Immature natural killer cell (primary cell): ENCODE measurements at regions not wholly inside any gene's neighbourhood (a gene's known extent, or its start where the extent isn't known, plus 50 kb on each side); places are given as distances from the start of the nearest gene placed in this dataset.
"Not testable (repeated sequence)": the region's sequence is repeated elsewhere in the genome, so short reads cannot be mapped to it uniquely, and the experiment has no call there.

Experiments
- DNase-seq, 3 donors: peaks; one replicate each; pipeline ENCODE4 v3.0.0; 2022; ENCODE audit warnings: mixed read lengths in 1 of 3
- H3K27ac Mint-ChIP-seq, 6 donors: one replicate each; pipeline ENCODE4 v1.8.0; 2020; ENCODE audit warnings: mixed read lengths in 6 of 6, mild to moderate bottlenecking in 5 of 6, inconsistent platforms in 4 of 6, moderate library complexity in 3 of 6
- H3K27me3 Mint-ChIP-seq, 3 donors: one replicate each; pipeline ENCODE4 v1.8.0; 2020 to 2021; ENCODE audit warnings: low read depth in 3 of 3, mild to moderate bottlenecking in 3 of 3, mixed read lengths in 3 of 3, moderate library complexity in 3 of 3, inconsistent platforms in 1 of 3
- H3K36me3 Mint-ChIP-seq, 3 donors: one replicate each; pipeline ENCODE4 v1.8.0; 2020; ENCODE audit warnings: mixed read lengths in 3 of 3, inconsistent platforms in 2 of 3, mild to moderate bottlenecking in 2 of 3
- H3K4me1 Mint-ChIP-seq, 2 donors: one replicate each; pipeline ENCODE4 v1.8.0; 2020; ENCODE audit warnings: inconsistent platforms in 2 of 2, mild to moderate bottlenecking in 2 of 2, mixed read lengths in 2 of 2, moderate library complexity in 1 of 2
- H3K4me3 Mint-ChIP-seq, 5 donors: one replicate each; pipeline ENCODE4 v1.8.0; 2020; ENCODE audit warnings: mild to moderate bottlenecking in 5 of 5, mixed read lengths in 5 of 5, inconsistent platforms in 3 of 5, moderate library complexity in 3 of 5
- H3K9me3 Mint-ChIP-seq, 6 donors: one replicate each; pipeline ENCODE4 v1.8.0; 2020; ENCODE audit warnings: mild to moderate bottlenecking in 6 of 6, mixed read lengths in 6 of 6, inconsistent platforms in 4 of 6, moderate library complexity in 3 of 6

DNA sequence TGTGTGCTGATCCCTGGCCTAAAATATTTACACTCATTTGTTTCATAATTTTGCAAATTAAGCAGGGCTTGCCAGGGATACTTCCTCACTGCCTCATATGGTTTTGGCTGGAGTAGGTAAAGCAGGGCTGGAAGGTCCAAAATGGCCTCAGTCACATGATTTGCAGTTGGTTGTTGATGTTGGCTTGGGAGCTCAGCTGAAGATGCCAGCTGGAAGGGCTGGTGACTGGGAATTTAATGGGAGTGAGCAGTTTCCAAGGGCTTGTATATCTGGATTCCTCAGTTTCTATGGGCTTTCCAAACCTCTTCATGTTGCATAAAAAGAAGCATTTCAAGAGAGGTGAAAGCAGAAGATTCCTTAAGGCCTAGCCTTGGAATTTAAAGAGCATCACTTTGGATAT is 729.3 kb downstream of the CDH18 start:
- H3K27ac Mint-ChIP-seq: no peak overlapping the region
- peaks cover 9 to 48% (median 26%) of the 10 kb centered on the region in 6 donors for H3K9me3 Mint-ChIP-seq
- H3K27me3 Mint-ChIP-seq: peaks cover 0 to 2% (median 0%) of the 10 kb centered on the region in 3 donors
- DNase-seq: no peak
- H3K36me3 Mint-ChIP-seq: peaks cover 0 to 6% (median 0%) of the 10 kb centered on the region in 3 donors
- H3K4me1 Mint-ChIP-seq: no peaks in the 10 kb centered on the region
- H3K4me3 Mint-ChIP-seq: no peak overlapping the region

DNA sequence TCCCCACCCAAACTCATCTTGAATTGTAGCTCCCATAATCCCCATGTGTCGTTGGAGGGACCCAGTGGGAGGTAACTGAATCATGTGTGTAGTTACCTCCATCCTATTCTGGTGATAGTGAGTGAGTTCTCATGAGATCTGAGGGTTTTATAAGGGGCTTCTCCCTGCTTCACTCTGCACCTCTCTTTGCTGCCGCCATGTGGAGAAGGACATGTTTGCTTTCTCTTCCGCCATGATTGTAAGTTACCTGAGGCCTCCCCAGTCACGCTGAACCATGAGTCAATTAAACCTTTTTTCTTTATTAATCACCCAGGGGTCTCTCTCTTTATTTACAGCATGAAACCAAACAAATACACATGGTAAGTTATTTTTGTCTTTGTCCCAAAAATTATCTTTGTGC is 726.1 kb downstream of the CDH18 start:
- H3K27me3 Mint-ChIP-seq: peaks cover 0 to 2% (median 0%) of the 10 kb centered on the region in 3 donors
- no peaks in the 10 kb centered on the region for H3K4me1 Mint-ChIP-seq
- H3K36me3 Mint-ChIP-seq: peaks cover 0 to 6% (median 0%) of the 10 kb centered on the region in 3 donors
- no peak for DNase-seq
- no peak overlapping the region for H3K27ac Mint-ChIP-seq
- no peak overlapping the region for H3K4me3 Mint-ChIP-seq
- peaks cover 8 to 61% (median 27%) of the 10 kb centered on the region in 6 donors for H3K9me3 Mint-ChIP-seq

DNA sequence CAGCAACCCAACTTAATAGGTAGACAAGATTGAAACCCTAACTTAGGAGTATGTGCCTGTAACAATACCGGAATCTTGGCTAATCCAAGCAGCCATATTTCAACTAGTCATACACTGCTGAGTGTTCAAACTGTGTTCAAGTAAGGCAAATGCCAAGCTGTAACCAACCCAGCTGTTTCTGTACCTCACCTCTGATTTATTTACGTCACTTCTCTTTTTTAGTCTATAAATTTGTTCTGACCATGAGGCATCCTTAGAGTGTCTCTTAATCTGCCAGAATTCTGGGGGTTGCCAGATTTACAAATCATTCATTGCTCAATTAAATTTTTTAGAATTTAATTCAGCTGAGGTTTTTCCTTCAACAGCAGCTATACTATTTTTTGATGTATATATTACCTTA is 723.2 kb downstream of the CDH18 start:
- Mint-ChIP-seq H3K4me1 (no peaks in the 10 kb centered on the region), H3K36me3 (no peaks in the 10 kb centered on the region), H3K9me3 (peaks cover 14 to 66% (median 33%) of the 10 kb centered on the region in 6 donors), H3K27ac (no peak overlapping the region), H3K4me3 (no peak overlapping the region), H3K27me3 (peaks cover 0 to 4% (median 0%) of the 10 kb centered on the region in 3 donors)
- no peak for DNase-seq

DNA sequence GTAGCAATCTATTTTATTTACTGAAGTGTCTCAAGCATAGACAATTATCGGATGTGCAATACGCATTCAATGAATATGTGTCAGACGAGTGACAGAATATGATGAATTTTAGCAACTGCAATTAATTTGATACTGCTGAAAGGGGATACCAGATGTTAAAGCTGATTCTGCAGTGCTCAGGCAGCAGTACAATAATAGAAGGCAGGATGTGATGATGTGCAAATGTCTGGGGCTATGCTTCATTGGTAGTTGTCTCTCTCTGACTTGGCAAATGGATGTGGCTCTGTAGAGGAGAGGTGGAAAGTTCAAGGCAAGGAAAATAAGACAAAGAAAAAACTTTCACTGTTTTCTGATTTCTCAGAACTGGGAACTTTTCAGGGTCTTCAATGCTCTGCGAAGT is 721.2 kb downstream of the CDH18 start:
- H3K9me3 Mint-ChIP-seq: peaks cover 11 to 72% (median 34%) of the 10 kb centered on the region in 6 donors
- no peak for DNase-seq

DNA sequence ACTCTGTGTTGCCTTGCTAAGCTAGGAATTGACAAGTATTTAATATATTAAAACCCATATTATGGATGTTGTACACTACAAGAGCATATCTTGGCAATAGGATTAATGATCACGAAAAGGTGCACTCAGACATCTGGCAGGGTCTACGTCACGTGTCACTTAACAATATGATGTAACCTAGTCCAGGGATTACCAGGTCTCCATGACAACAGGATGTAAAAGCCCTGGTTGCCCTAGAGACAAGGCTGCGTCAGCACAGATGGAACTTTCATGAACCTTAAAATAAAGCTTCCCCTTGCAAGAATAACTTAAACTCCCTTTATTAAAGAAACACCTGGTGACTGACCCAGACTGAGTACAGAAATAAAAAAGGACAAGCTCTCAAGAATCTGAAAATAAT is 717.8 kb downstream of the CDH18 start:
- peaks cover 12 to 67% (median 28%) of the 10 kb centered on the region in 6 donors for H3K9me3 Mint-ChIP-seq
- H3K27ac Mint-ChIP-seq: no peak overlapping the region
- no peak for DNase-seq
- peaks cover 0 to 6% (median 0%) of the 10 kb centered on the region in 3 donors for H3K27me3 Mint-ChIP-seq
- no peak overlapping the region for H3K4me3 Mint-ChIP-seq
- no peaks in the 10 kb centered on the region for H3K36me3 Mint-ChIP-seq
- H3K4me1 Mint-ChIP-seq: no peaks in the 10 kb centered on the region

More for the DNA sequence above, 721.2 kb downstream of the CDH18 start:
- no peak overlapping the region for H3K4me3 Mint-ChIP-seq
- no peak overlapping the region for H3K27ac Mint-ChIP-seq
- H3K36me3 Mint-ChIP-seq: no peaks in the 10 kb centered on the region
- H3K4me1 Mint-ChIP-seq: no peaks in the 10 kb centered on the region
- H3K27me3 Mint-ChIP-seq: peaks cover 0 to 6% (median 0%) of the 10 kb centered on the region in 3 donors

DNA sequence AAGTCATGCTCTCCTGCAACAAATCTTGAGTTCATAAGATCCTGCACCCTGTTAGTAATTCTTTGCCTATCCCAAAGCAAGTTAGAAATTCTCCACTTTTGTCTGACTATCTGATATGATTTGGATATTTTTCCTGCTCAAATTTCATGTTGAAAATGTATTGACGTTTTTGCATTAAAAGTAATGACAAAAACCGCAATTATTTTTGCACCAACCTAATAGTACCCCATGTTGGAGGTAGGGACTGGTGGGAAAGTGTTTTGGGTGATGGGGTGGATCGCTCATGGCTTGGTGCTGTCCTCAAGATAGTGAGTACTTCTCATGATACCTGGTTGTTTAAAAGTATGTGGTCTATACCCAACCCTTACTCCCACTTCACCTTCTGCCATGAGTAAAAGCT is 713.4 kb downstream of the CDH18 start:
- Mint-ChIP-seq H3K4me3 (no peak overlapping the region), H3K36me3 (peaks cover 0 to 7% (median 0%) of the 10 kb centered on the region in 3 donors), H3K4me1 (no peaks in the 10 kb centered on the region), H3K27ac (no peak overlapping the region), H3K9me3 (peaks cover 8 to 65% (median 30%) of the 10 kb centered on the region in 6 donors), H3K27me3 (peaks cover 0 to 5% (median 0%) of the 10 kb centered on the region in 3 donors)
- no peak for DNase-seq

DNA sequence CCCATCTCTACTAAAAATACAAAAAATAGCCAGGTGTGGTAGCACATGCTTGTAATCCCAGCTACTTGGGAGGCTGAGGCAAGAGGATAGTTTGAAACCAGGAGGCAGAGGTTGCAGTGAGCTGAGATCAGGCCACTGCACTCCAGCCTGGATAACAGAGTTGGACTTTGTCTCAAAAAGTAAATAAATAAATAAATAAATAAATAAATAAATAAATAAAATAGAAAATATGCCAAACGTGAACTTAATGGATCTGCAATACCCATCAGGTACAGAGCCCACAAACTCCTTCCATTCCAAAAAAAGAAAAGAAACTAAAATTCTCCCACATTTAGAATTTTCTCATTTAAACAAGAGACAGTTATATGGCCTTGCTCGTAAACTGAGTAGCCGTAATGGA is 702.7 kb downstream of the CDH18 start:
- Mint-ChIP-seq H3K9me3 (peaks cover 19 to 65% (median 38%) of the 10 kb centered on the region in 6 donors), H3K27ac (no peak overlapping the region), H3K4me3 (no peak overlapping the region), H3K36me3 (peaks cover 0 to 4% (median 0%) of the 10 kb centered on the region in 3 donors), H3K27me3 (peaks cover 0 to 2% (median 0%) of the 10 kb centered on the region in 3 donors), H3K4me1 (no peaks in the 10 kb centered on the region)
- DNase-seq: no peak

DNA sequence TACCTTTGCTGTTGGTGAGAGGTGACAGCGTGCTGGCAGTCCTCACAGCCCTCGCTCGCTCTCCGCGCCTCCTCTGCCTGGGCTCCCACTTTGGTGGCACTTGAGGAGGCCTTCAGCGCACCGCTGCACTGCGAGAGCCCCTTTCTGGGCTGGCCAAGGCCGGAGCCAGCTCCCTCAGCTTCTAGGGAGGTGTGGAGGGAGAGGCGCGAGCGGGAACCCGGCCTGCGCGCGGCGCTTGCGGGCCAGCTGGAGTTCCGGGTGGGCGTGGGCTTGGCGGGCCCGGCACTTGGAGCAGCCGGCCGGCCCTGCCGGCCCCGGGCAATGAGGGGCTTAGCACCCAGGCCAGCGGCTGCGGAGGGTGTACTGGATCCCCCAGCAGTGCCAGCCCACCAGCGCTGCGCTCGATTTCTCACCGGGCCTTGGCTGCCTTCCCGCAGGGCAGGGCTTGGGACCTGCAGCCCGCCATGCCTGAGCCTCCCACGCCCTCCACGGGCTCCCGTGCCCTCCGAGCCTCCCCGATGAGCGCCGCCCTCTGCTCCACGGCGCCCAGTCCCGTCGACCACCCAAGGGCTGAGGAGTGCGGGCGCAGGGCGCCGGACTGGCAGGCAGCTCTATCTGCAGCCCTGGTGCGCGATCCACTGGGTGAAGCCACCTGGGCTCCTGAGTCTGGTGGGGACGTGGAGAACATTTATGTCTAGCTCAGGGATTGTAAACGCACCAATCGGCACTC is 700.3 kb downstream of the CDH18 start:
- H3K36me3 Mint-ChIP-seq, H3K4me3 Mint-ChIP-seq, H3K4me1 Mint-ChIP-seq, H3K27me3 Mint-ChIP-seq, DNase-seq, H3K27ac Mint-ChIP-seq: not testable (repeated sequence)
- peaks cover 12 to 62% (median 36%) of the 10 kb centered on the region in 6 donors for H3K9me3 Mint-ChIP-seq

DNA sequence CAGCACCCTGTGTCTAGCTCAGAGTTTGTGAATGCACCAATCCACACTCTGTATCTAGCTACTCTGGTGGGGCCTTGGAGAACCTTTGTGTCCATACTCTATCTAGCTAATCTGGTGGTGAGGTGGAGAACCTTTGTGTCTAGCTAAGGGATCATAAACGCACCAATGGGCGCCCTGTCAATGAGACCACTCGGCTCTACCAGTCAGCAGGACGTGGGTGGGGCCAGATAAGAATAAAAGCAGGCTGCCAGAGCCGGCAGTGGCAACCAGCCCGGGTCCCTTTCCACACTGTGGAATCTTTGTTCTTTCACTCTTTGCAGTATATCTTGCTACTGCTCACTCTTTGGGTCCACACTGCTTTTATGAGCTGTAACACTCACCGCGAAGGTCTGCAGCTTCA is 699.7 kb downstream of the CDH18 start:
- H3K36me3 Mint-ChIP-seq, H3K27ac Mint-ChIP-seq, H3K27me3 Mint-ChIP-seq, DNase-seq, H3K4me3 Mint-ChIP-seq, H3K4me1 Mint-ChIP-seq: not testable (repeated sequence)
- H3K9me3 Mint-ChIP-seq: peaks cover 12 to 61% (median 32%) of the 10 kb centered on the region in 6 donors

DNA sequence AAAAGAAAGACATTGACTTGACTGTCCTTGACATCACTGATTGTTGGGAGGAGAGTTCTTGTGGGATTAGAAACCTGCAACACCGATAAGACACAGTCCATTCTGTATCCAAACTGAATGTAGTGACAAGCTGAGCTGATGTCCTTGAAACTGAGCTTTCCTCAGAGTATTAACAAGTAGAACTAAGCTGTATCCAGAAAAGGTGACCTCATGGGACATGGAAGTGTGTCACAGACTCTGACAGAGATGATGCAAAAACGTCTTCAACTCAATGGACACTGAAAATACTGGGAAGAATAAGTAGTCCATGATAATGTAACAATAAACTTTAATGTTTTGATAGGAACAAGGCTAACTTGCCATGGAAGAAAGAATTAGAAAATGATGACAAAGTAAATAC is 690.1 kb downstream of the CDH18 start:
- no peak for DNase-seq
- no peaks in the 10 kb centered on the region for H3K4me1 Mint-ChIP-seq
- no peak overlapping the region for H3K4me3 Mint-ChIP-seq
- no peaks in the 10 kb centered on the region for H3K27me3 Mint-ChIP-seq
- no peak overlapping the region for H3K27ac Mint-ChIP-seq
- peaks cover 0 to 59% (median 19%) of the 10 kb centered on the region in 6 donors for H3K9me3 Mint-ChIP-seq
- no peaks in the 10 kb centered on the region for H3K36me3 Mint-ChIP-seq

DNA sequence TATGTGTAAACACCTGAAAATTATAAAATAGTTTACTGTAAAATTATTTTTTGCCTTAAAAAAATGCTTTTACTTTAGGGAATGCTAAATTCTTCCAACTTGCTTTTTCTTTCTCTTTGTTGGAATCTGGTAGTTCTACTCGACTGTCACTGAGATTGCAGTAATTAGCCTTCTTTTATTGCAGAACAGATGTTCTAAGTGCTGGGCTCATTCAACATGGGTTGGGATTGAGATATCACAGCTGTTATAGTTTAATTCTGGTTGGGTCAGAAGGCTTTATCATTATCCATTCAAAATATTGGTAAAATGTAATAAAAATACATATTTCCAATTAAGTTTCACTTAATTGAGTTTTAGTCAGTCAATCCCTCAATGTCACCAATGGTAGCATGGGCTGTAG is 686.7 kb downstream of the CDH18 start:
- no peaks in the 10 kb centered on the region for H3K27me3 Mint-ChIP-seq
- no peaks in the 10 kb centered on the region for H3K4me1 Mint-ChIP-seq
- no peak for DNase-seq
- H3K27ac Mint-ChIP-seq: no peak overlapping the region
- no peaks in the 10 kb centered on the region for H3K36me3 Mint-ChIP-seq
- H3K9me3 Mint-ChIP-seq: peaks cover 12 to 49% (median 17%) of the 10 kb centered on the region in 6 donors
- H3K4me3 Mint-ChIP-seq: no peak overlapping the region

DNA sequence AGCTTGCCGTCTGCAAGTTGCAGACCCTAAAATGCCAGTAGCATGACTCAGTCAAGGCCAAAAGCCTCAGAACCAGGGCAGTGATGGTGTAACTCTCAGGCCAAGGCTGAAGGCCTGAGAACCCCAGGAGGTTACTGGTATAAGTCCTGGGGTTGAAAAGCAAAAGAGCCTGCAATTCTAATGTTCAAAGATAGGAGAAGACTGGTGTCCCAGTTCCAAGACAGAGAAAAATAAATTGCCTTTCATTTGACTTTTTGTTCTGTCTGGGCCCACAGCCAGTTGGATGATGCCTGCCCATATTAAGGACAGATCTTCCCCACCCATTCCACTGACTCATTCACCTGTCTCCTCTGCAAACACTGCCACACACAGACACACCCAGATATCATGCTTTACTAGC is 673.2 kb downstream of the CDH18 start:
- Mint-ChIP-seq H3K4me1 (no peaks in the 10 kb centered on the region), H3K9me3 (peaks cover 20 to 71% (median 47%) of the 10 kb centered on the region in 6 donors), H3K27ac (no peak overlapping the region), H3K4me3 (no peak overlapping the region), H3K27me3 (no peaks in the 10 kb centered on the region), H3K36me3 (peaks cover 0 to 5% (median 0%) of the 10 kb centered on the region in 3 donors)
- DNase-seq: no peak

DNA sequence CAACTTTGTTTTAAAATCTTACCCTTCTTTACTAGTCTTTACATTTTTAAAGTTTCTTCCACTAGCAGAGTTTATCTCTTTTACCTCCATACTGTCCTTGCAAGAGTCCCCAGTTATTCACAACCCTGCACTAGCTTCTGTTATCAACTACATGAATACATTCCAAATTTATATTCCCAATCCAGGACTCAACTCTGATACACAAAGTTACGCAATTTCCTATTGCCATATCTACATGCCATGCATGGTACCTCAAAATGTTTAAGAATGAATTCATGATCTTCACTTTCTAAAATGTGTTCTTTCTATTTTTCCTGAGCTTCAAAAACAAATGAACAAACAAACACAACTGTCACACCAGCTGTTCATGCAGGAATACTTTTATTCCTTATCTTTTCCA is 668.7 kb downstream of the CDH18 start:
- no peak for DNase-seq
- Mint-ChIP-seq H3K4me3 (no peak overlapping the region), H3K27ac (no peak overlapping the region), H3K36me3 (no peaks in the 10 kb centered on the region), H3K27me3 (no peaks in the 10 kb centered on the region), H3K9me3 (peaks cover 16 to 70% (median 37%) of the 10 kb centered on the region in 6 donors), H3K4me1 (no peaks in the 10 kb centered on the region)

DNA sequence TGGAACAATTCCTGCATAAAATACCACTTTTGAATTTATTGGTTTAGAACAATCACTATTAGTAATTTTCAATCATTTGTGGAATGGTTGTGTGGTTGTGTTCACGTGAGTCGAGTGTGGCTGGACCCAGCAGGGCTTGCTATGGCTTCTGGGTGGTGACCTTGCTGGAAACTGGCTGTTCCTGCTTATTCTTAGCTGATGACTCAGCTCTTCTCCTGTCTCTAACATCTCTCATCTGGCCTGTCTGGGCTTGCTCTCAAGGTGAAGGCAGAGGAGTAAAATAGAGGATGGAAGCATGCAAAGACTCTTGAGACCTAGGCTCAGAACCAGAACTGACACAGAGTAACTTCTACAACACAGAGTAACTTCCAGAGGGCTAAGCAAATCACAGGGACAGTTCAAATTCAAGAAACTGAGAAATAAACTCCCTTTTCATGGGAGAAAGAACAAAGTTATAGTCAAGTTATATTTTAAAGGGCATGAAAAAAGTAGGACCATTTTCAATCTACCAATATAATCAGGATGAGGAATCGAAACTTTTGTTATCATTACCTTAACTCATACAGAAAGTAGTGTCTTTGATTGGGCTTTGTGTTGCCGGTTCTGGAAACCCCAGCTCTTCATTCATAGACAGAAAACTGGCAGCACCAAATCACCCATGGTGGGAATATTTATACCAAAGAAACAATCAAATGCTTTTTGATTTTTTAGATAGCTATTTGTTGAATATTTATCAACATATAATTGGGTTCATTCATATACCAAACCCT is 665.1 kb downstream of the CDH18 start:
- H3K9me3 Mint-ChIP-seq: peaks cover 12 to 57% (median 24%) of the 10 kb centered on the region in 6 donors
- no peaks in the 10 kb centered on the region for H3K4me1 Mint-ChIP-seq
- no peak for DNase-seq
- no peak overlapping the region for H3K4me3 Mint-ChIP-seq
- no peaks in the 10 kb centered on the region for H3K27me3 Mint-ChIP-seq
- no peaks in the 10 kb centered on the region for H3K36me3 Mint-ChIP-seq
- H3K27ac Mint-ChIP-seq: no peak overlapping the region
